ENCODE measurements at regions not wholly inside any gene's neighbourhood (a gene's known extent, or its start where the extent isn't known, plus 50 kb on each side); places are given as distances from the start of the nearest gene placed in this dataset.

- Histone ChIP-seq H3K9me3 (ENCODE audit: control insufficient read depth, low read depth, low read length) (no peaks in the 10 kb centered on the region), H3T11ph (ENCODE audit: low read length) (no peak overlapping the region), H3K56ac (ENCODE audit: insufficient read length, low read depth, low read length) (no peak overlapping the region), H2BK20ac (ENCODE audit: low read depth, low read length, poor library complexity, severe bottlenecking) (no peak overlapping the region), H4K5ac (ENCODE audit: insufficient read length, low read depth, low read length) (no peak overlapping the region), H2BK15ac (ENCODE audit: low read depth, low read length) (no peak overlapping the region), H3K27me3 (ENCODE audit: insufficient read depth, low read length) (no peaks in the 10 kb centered on the region), H3K23me2 (ENCODE audit: insufficient read length, low read depth, low read length, poor library complexity, severe bottlenecking) (no peaks in the 10 kb centered on the region), H2BK120ac (ENCODE audit: low read depth, low read length, poor library complexity, severe bottlenecking) (no peak overlapping the region), H3K9ac (ENCODE audit: extremely low read depth, insufficient read length, low read length) (no peak overlapping the region), H3K4ac (ENCODE audit: low read depth, low read length) (no peak overlapping the region), H2AK5ac (ENCODE audit: insufficient read length, low read length) (no peak overlapping the region), H3K27ac (ENCODE audit: insufficient read length, low read depth, low read length) (no peak overlapping the region), H3K14ac (ENCODE audit: insufficient read depth, low read length) (no peak overlapping the region), H2AFZ (ENCODE audit: low read length) (no peak overlapping the region), H3K4me2 (ENCODE audit: insufficient read depth, insufficient read length, low read length) (no peak overlapping the region), H4K8ac (replicated peaks; ENCODE audit: insufficient read length, low read depth, low read length) (no peak overlapping the region), H3K4me1 (ENCODE audit: insufficient read depth, low read length) (no peaks in the 10 kb centered on the region), H2BK12ac (ENCODE audit: insufficient read length, low read depth, low read length) (no peak overlapping the region), H3K18ac (ENCODE audit: insufficient read length, low read depth, low read length) (no peak overlapping the region), H3K79me1 (ENCODE audit: insufficient read depth, low read depth, low read length, poor library complexity, severe bottlenecking) (no peaks in the 10 kb centered on the region), H2BK5ac (ENCODE audit: insufficient read length, low read length) (no peak overlapping the region), H3K79me2 (ENCODE audit: insufficient read depth, low read length) (no peaks in the 10 kb centered on the region), H4K91ac (ENCODE audit: insufficient read length, low read depth, low read length) (no peak overlapping the region), H3K23ac (ENCODE audit: insufficient read length, low read depth, low read length) (no peak overlapping the region), H4K20me1 (ENCODE audit: control insufficient read depth, insufficient read depth, insufficient read length) (no peaks in the 10 kb centered on the region)
- Mint-ChIP-seq H3K9me3 (no peaks in the 10 kb centered on the region), H3K4me3 (no peak overlapping the region), H3K27ac (no peak overlapping the region), H3K27me3 (ENCODE audit: low read depth) (no peaks in the 10 kb centered on the region), H3K36me3 (ENCODE audit: insufficient read depth in 1 of 3, low read depth in 3 of 3) (no peaks in the 10 kb centered on the region), H3K4me1 (peaks cover 0 to 1% of the 10 kb centered on the region in 2 experiments; a peak in 1 of 4 replicates)
- no CpG with 5 or more reads among the region's 6 CpGs for WGBS (ENCODE audit: extremely low coverage, insufficient read length, low lambda C conversion rate)
- DNase-seq, result no peak
- no peak for TF ChIP-seq CTCF (conservative IDR thresholded peaks at IDR 0.05)
Measured at GRCh38 chr2:153710128-153710527, 161.6 kb upstream of the GALNT13 start.
